Natural killer cell treated with Interleukin-12 subunit alpha and Interleukin-12 subunit beta and Interleukin-15 and Interleukin-18, amount 100 ng/mL, for 72 hours (primary cell): ENCODE measurements at regions not wholly inside any gene's neighbourhood (a gene's known extent, or its start where the extent isn't known, plus 50 kb on each side); places are given as distances from the start of the nearest gene placed in this dataset.
"Not testable (repeated sequence)": the region's sequence is repeated elsewhere in the genome, so short reads cannot be mapped to it uniquely, and the experiment has no call there.

ENCODE experiments used
- ATAC-seq, 2 donors: fragments of 150-1000 bp; cut with Tn5 transposase in 1 of 2; sonication (Bioruptor Pico), chemical (Tn5 transposase) in 1 of 2; 2 replicates each; pipeline ENCODE4 v1.10.0; 2021
- DNase-seq: peaks from one replicate; pipeline ENCODE4 v3.0.0; 2022; ENCODE audit warnings: low spot score
- H3K27ac Mint-ChIP-seq, 2 donors: 1 replicate in 1 of 2; 2 replicates in 1 of 2; pipeline ENCODE4 v1.8.0; 2022; ENCODE audit warnings: mixed read lengths in 2 of 2, mild to moderate bottlenecking in 1 of 2, moderate library complexity in 1 of 2
- H3K27me3 Mint-ChIP-seq, 2 donors: 1 replicate in 1 of 2; 2 replicates in 1 of 2; pipeline ENCODE4 v1.8.0; 2022; ENCODE audit warnings: mixed read lengths in 2 of 2
- H3K36me3 Mint-ChIP-seq: one replicate; pipeline ENCODE4 v1.8.0; 2022; ENCODE audit warnings: mixed read lengths
- H3K4me1 Mint-ChIP-seq, 2 donors: 1 replicate in 1 of 2; 2 replicates in 1 of 2; pipeline ENCODE4 v1.8.0; 2022; ENCODE audit warnings: low read depth in 2 of 2, mixed read lengths in 2 of 2, mild to moderate bottlenecking in 1 of 2
- H3K4me3 Mint-ChIP-seq: one replicate; pipeline ENCODE4 v1.8.0; 2022; ENCODE audit warnings: mixed read lengths
- H3K9me3 Mint-ChIP-seq: 2 replicates; pipeline ENCODE4 v1.8.0; 2022; ENCODE audit warnings: mixed read lengths

- not testable (repeated sequence) for ATAC-seq, H3K27me3 Mint-ChIP-seq, H3K4me3 Mint-ChIP-seq, DNase-seq, H3K4me1 Mint-ChIP-seq, H3K9me3 Mint-ChIP-seq, H3K27ac Mint-ChIP-seq
- peaks cover 14% of the 10 kb centered on the region for H3K36me3 Mint-ChIP-seq
Measured at GRCh38 chr22:16463472-16463871, 129.1 kb downstream of the CCT8L2 start.

GRCh38 chr22:16447451-16447850 is 145.2 kb downstream of the CCT8L2 start:
- DNase-seq, ATAC-seq, H3K27me3 Mint-ChIP-seq, H3K36me3 Mint-ChIP-seq, H3K4me1 Mint-ChIP-seq, H3K4me3 Mint-ChIP-seq, H3K27ac Mint-ChIP-seq: not testable (repeated sequence)
- peaks cover 14% of the 10 kb centered on the region for H3K9me3 Mint-ChIP-seq

GRCh38 chr22:16446755-16447440 is 145.7 kb downstream of the CCT8L2 start:
- not testable (repeated sequence) for H3K4me1 Mint-ChIP-seq, H3K4me3 Mint-ChIP-seq, DNase-seq, H3K27me3 Mint-ChIP-seq, ATAC-seq, H3K27ac Mint-ChIP-seq, H3K36me3 Mint-ChIP-seq
- peaks cover 14% of the 10 kb centered on the region for H3K9me3 Mint-ChIP-seq

- DNase-seq, H3K4me3 Mint-ChIP-seq, H3K27me3 Mint-ChIP-seq, H3K36me3 Mint-ChIP-seq, H3K4me1 Mint-ChIP-seq, H3K27ac Mint-ChIP-seq, ATAC-seq, H3K9me3 Mint-ChIP-seq: not testable (repeated sequence)
Measured at GRCh38 chr22:16441014-16441413, 151.6 kb downstream of the CCT8L2 start.

- not testable (repeated sequence) for H3K27me3 Mint-ChIP-seq, H3K9me3 Mint-ChIP-seq, H3K4me1 Mint-ChIP-seq, H3K36me3 Mint-ChIP-seq, ATAC-seq, H3K4me3 Mint-ChIP-seq, DNase-seq, H3K27ac Mint-ChIP-seq
Measured at GRCh38 chr22:16423476-16423875, 169.1 kb downstream of the CCT8L2 start.

- DNase-seq, H3K27me3 Mint-ChIP-seq, H3K27ac Mint-ChIP-seq, H3K4me1 Mint-ChIP-seq, H3K36me3 Mint-ChIP-seq, H3K9me3 Mint-ChIP-seq, ATAC-seq, H3K4me3 Mint-ChIP-seq: not testable (repeated sequence)
Measured at GRCh38 chr22:16417498-16417897, 175.1 kb downstream of the CCT8L2 start.

GRCh38 chr22:16404639-16405038 is 188.0 kb downstream of the CCT8L2 start:
- not testable (repeated sequence) for H3K27me3 Mint-ChIP-seq, H3K36me3 Mint-ChIP-seq, ATAC-seq, H3K27ac Mint-ChIP-seq, H3K4me1 Mint-ChIP-seq, H3K4me3 Mint-ChIP-seq, H3K9me3 Mint-ChIP-seq, DNase-seq

- H3K36me3 Mint-ChIP-seq, DNase-seq, ATAC-seq, H3K4me3 Mint-ChIP-seq, H3K27ac Mint-ChIP-seq, H3K27me3 Mint-ChIP-seq, H3K4me1 Mint-ChIP-seq: not testable (repeated sequence)
- peaks cover 11% of the 10 kb centered on the region for H3K9me3 Mint-ChIP-seq
Measured at GRCh38 chr22:16403661-16404060, 188.9 kb downstream of the CCT8L2 start.

GRCh38 chr22:16402874-16403399 is 189.7 kb downstream of the CCT8L2 start:
- not testable (repeated sequence) for ATAC-seq, H3K4me1 Mint-ChIP-seq, H3K27me3 Mint-ChIP-seq, H3K4me3 Mint-ChIP-seq, H3K36me3 Mint-ChIP-seq, DNase-seq, H3K27ac Mint-ChIP-seq
- H3K9me3 Mint-ChIP-seq: peaks cover 15% of the 10 kb centered on the region

GRCh38 chr22:16393476-16393875 is 199.1 kb downstream of the CCT8L2 start:
- H3K4me3 Mint-ChIP-seq, ATAC-seq, H3K27ac Mint-ChIP-seq, H3K4me1 Mint-ChIP-seq, H3K27me3 Mint-ChIP-seq, H3K9me3 Mint-ChIP-seq, DNase-seq, H3K36me3 Mint-ChIP-seq: not testable (repeated sequence)

- H3K27me3 Mint-ChIP-seq, ATAC-seq, H3K27ac Mint-ChIP-seq, H3K4me3 Mint-ChIP-seq, H3K36me3 Mint-ChIP-seq, H3K4me1 Mint-ChIP-seq, H3K9me3 Mint-ChIP-seq, DNase-seq: not testable (repeated sequence)
Measured at GRCh38 chr22:16391417-16391930, 201.1 kb downstream of the CCT8L2 start.

GRCh38 chr22:16390541-16391217 is 201.9 kb downstream of the CCT8L2 start:
- H3K4me1 Mint-ChIP-seq, H3K36me3 Mint-ChIP-seq, H3K27ac Mint-ChIP-seq, H3K27me3 Mint-ChIP-seq, H3K9me3 Mint-ChIP-seq, H3K4me3 Mint-ChIP-seq, DNase-seq, ATAC-seq: not testable (repeated sequence)

GRCh38 chr22:16390046-16390445 is 202.6 kb downstream of the CCT8L2 start:
- not testable (repeated sequence) for ATAC-seq, H3K4me1 Mint-ChIP-seq, H3K27ac Mint-ChIP-seq, H3K9me3 Mint-ChIP-seq, H3K27me3 Mint-ChIP-seq, H3K36me3 Mint-ChIP-seq, H3K4me3 Mint-ChIP-seq, DNase-seq

GRCh38 chr22:16389256-16389655 is 203.4 kb downstream of the CCT8L2 start:
- not testable (repeated sequence) for H3K9me3 Mint-ChIP-seq, H3K4me1 Mint-ChIP-seq, DNase-seq, H3K27me3 Mint-ChIP-seq, H3K27ac Mint-ChIP-seq, H3K36me3 Mint-ChIP-seq, H3K4me3 Mint-ChIP-seq, ATAC-seq
